ENCODE measurements at regions not wholly inside any gene's neighbourhood (a gene's known extent, or its start where the extent isn't known, plus 50 kb on each side); places are given as distances from the start of the nearest gene placed in this dataset.

GRCh38 chr12:75592086-75592485 is 80.7 kb upstream of the KRR1 start:
- WGBS, 2 donors, result 66 to 73% methylated on average over 5 of the region's 5 CpGs

DNA sequence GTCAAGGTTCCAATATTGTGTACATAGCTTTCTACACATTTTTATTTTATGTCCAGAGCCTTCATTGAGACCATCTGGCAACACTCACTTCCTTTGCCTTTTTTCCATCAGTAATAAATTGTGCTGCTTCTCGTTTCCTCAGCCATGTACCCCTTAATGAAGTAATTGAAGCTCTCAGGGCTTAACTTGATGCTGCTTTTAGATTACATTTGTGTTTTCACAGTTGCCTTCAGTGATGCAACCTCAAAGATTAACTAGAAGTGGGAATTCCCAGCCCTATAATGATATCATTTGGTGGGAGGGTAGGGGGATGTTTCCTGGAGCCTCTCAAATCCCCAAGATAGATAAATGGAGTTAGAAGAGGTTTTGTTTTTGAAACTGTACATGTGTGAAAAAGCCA is 80.2 kb upstream of the KRR1 start:
- no peak overlapping the region for H3K4me3 ChIP-seq
- H3K4me1 ChIP-seq, result peaks cover 16% of the 10 kb centered on the region
- no peaks in the 10 kb centered on the region for H3K36me3 ChIP-seq (replicated peaks in 1 of 2; ENCODE audit: insufficient read depth in 1 of 2, low read depth in 2 of 2)
- DNase-seq (no peak), ATAC-seq (no peak)
- no peaks in the 10 kb centered on the region for H3K9me3 ChIP-seq
- H3K27me3 ChIP-seq, result no peaks in the 10 kb centered on the region
- H3K27ac ChIP-seq, result no peak overlapping the region
- WGBS, 2 donors, result 52 to 71% methylated on average over 1 of the region's 1 CpG
- TF ChIP-seq POLR2A (IDR thresholded peaks at IDR 0.05), result no peak
- TF ChIP-seq, protein P1, sequence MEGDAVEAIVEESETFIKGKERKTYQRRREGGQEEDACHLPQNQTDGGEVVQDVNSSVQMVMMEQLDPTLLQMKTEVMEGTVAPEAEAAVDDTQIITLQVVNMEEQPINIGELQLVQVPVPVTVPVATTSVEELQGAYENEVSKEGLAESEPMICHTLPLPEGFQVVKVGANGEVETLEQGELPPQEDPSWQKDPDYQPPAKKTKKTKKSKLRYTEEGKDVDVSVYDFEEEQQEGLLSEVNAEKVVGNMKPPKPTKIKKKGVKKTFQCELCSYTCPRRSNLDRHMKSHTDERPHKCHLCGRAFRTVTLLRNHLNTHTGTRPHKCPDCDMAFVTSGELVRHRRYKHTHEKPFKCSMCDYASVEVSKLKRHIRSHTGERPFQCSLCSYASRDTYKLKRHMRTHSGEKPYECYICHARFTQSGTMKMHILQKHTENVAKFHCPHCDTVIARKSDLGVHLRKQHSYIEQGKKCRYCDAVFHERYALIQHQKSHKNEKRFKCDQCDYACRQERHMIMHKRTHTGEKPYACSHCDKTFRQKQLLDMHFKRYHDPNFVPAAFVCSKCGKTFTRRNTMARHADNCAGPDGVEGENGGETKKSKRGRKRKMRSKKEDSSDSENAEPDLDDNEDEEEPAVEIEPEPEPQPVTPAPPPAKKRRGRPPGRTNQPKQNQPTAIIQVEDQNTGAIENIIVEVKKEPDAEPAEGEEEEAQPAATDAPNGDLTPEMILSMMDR (IDR thresholded peaks at IDR 0.05), result no peak
- intact Hi-C loops (cut with DNase I), result no loop called here

More at GRCh38 chr12:75592086-75592485, 80.7 kb upstream of the KRR1 start:
- H3K27me3 ChIP-seq, result no peaks in the 10 kb centered on the region
- H3K9me3 ChIP-seq, result no peaks in the 10 kb centered on the region
- H3K4me1 ChIP-seq, result peaks cover 16% of the 10 kb centered on the region
- H3K27ac ChIP-seq, result no peak overlapping the region
- TF ChIP-seq POLR2A (IDR thresholded peaks at IDR 0.05), result no peak
- TF ChIP-seq, protein P1 (IDR thresholded peaks at IDR 0.05), result no peak
- no peaks in the 10 kb centered on the region for H3K36me3 ChIP-seq (replicated peaks in 1 of 2; ENCODE audit: insufficient read depth in 1 of 2, low read depth in 2 of 2)
- H3K4me3 ChIP-seq, result no peak overlapping the region
- ATAC-seq (no peak), DNase-seq (no peak)
- intact Hi-C loops (cut with DNase I), result no loop called here

GRCh38 chr12:75589801-75590200 is 78.4 kb upstream of the KRR1 start:
- 38 to 44% methylated on average over 2 of the region's 2 CpGs for WGBS, 2 donors
- Histone ChIP-seq H3K27ac (no peak overlapping the region), H3K4me3 (no peak overlapping the region), H3K4me1 (peaks cover 16% of the 10 kb centered on the region), H3K36me3 (replicated peaks in 1 of 2; ENCODE audit: insufficient read depth in 1 of 2, low read depth in 2 of 2) (no peaks in the 10 kb centered on the region), H3K9me3 (no peaks in the 10 kb centered on the region), H3K27me3 (no peaks in the 10 kb centered on the region)
- no peak for TF ChIP-seq POLR2A (IDR thresholded peaks at IDR 0.05)
- TF ChIP-seq, protein P1 (IDR thresholded peaks at IDR 0.05), result no peak
- intact Hi-C loops (cut with DNase I), result no loop called here
- ATAC-seq, result no peak
- no peak for DNase-seq

DNA sequence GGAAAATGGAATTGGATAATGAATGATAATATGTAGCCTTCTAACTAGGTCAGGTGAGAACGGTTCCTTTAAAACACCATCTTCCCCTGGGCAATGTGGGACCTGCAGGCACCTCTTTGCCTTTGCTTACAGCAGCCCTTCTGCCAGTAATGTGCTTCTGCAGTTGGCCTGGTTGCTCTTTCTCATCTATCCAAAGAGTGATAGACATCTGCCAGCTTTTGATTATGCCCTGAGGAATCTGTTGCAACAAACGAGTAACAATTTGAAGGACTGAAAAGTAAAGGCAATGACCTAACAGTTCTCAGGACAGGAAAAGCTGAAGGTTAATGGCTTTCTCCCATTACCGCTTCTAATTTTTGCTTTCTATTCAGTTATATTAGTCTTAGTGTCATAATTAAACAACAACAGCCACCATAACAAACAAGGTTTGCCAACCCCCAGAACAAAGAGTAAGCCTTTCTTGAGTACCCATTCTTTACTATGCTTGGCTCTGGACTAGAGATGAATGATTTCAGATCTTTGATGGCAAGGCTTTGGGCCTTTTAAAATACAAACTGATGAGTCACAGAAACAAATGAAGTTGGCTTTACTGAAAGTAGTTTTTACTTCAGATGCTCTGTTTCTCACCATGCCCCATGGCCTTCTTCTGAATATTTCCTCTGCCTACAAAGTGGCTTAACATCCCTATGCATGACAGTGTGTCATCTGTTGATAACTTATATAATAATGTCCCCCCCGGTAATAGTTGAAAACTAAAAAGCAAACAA is 76.1 kb upstream of the KRR1 start:
- TF ChIP-seq, protein P1 (IDR thresholded peaks at IDR 0.05), result no peak
- TF ChIP-seq POLR2A (IDR thresholded peaks at IDR 0.05), result no peak
- no peaks in the 10 kb centered on the region for H3K36me3 ChIP-seq (replicated peaks in 1 of 2; ENCODE audit: insufficient read depth in 1 of 2, low read depth in 2 of 2)
- DNase-seq (no peak), ATAC-seq (no peak)
- no peaks in the 10 kb centered on the region for H3K9me3 ChIP-seq
- no peak overlapping the region for H3K27ac ChIP-seq
- no peak overlapping the region for H3K4me3 ChIP-seq
- WGBS, 2 donors, result 91 to 92% methylated on average over 4 of the region's 4 CpGs
- intact Hi-C loops (cut with DNase I), result no loop called here
- H3K27me3 ChIP-seq, result no peaks in the 10 kb centered on the region
- H3K4me1 ChIP-seq, result peaks cover 10% of the 10 kb centered on the region

GRCh38 chr12:75585330-75585729 is 73.9 kb upstream of the KRR1 start:
- H3K36me3 ChIP-seq (replicated peaks in 1 of 2; ENCODE audit: insufficient read depth in 1 of 2, low read depth in 2 of 2), result no peaks in the 10 kb centered on the region
- no peak overlapping the region for H3K4me3 ChIP-seq
- H3K9me3 ChIP-seq, result no peaks in the 10 kb centered on the region
- TF ChIP-seq, protein P1 (IDR thresholded peaks at IDR 0.05), result no peak
- no peak for TF ChIP-seq POLR2A (IDR thresholded peaks at IDR 0.05)
- no peak overlapping the region for H3K27ac ChIP-seq
- intact Hi-C loops (cut with DNase I), result no loop called here
- H3K27me3 ChIP-seq, result no peaks in the 10 kb centered on the region
- ATAC-seq, result no peak
- DNase-seq, result no peak
- 89 to 95% methylated on average over 4 of the region's 4 CpGs for WGBS, 2 donors
- H3K4me1 ChIP-seq, result no peaks in the 10 kb centered on the region

Measured in body of pancreas (tissue), 4 donors.